Ascending aorta (tissue), 2 donors: ENCODE measurements at regions not wholly inside any gene's neighbourhood (a gene's known extent, or its start where the extent isn't known, plus 50 kb on each side); places are given as distances from the start of the nearest gene placed in this dataset.

Source experiments
- DNase-seq, 2 donors: peaks; one replicate each; pipeline ENCODE4 v3.0.0-alpha.2; 2019; ENCODE audit warnings: low spot score in 2 of 2
- H3K27ac ChIP-seq, 2 donors: fragments of 200-600 bp; sonication (generic); one replicate each; pipeline ENCODE4 v1.5.1; 2016 to 2017; ENCODE audit warnings: mild to moderate bottlenecking in 1 of 2
- H3K27me3 ChIP-seq: fragments of 200-600 bp; sonication (generic); one replicate; pipeline ENCODE4 v1.5.1; 2017
- H3K36me3 ChIP-seq, 2 donors: fragments of 200-600 bp; sonication (generic); one replicate each; pipeline ENCODE4 v1.5.1; 2016
- H3K4me1 ChIP-seq, 2 donors: fragments of 200-600 bp; sonication (generic); one replicate each; pipeline ENCODE4 v1.5.1; 2016 to 2017; ENCODE audit warnings: mild to moderate bottlenecking in 1 of 2
- H3K4me3 ChIP-seq, 2 donors: fragments of 200-600 bp; sonication (generic); one replicate each; pipeline ENCODE4 v1.5.1; 2016 to 2017; ENCODE audit warnings: mild to moderate bottlenecking in 1 of 2
- H3K9me3 ChIP-seq, 2 donors: fragments of 200-600 bp; sonication (generic); one replicate each; pipeline ENCODE4 v1.5.1; 2016
- intact Hi-C: fragments of 100-400 bp; cut with DNase I; formaldehyde crosslinking; loops from one replicate; pipeline ENCODE4 v1.15.1; 2023
- TF ChIP-seq, protein P1 (sequence below), 3 experiments: fragments of 200-600 bp in 2 of 3; fragments of 450-650 bp in 1 of 3; sonication (generic) in 2 of 3; IDR thresholded peaks; one replicate each; pipeline ENCODE4 v1.5.1; 2016 to 2019; ENCODE audit warnings: antibody characterized with exemption in 3 of 3, mild to moderate bottlenecking in 1 of 3, moderate library complexity in 1 of 3

DNA sequence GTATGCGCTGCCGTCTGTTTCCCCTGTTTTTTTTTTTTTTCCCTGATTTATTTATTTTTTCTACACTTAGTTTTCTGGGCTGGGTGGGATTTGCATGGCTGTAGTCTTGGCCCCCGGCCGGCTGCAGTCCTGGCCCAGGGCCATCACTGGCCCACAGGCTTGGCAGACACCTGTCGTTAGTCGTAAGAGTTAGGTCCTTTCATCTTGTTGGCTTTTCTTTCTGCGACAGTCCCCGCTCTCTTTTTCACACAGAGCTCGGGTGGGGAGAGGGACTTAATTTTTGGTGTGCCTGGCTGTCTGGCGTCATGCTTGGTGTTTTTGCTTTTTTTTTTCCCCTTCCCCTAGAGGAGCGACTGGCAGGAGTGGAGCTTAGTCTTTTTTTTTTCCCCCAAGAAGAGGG is 183.4 kb downstream of the KLF13 start:
- no peak for DNase-seq
- Histone ChIP-seq H3K27me3 (no peaks in the 10 kb centered on the region), H3K27ac (no peak overlapping the region), H3K9me3 (no peaks in the 10 kb centered on the region), H3K4me1 (no peaks in the 10 kb centered on the region), H3K36me3 (no peaks in the 10 kb centered on the region), H3K4me3 (no peak overlapping the region)
- TF ChIP-seq, protein P1, sequence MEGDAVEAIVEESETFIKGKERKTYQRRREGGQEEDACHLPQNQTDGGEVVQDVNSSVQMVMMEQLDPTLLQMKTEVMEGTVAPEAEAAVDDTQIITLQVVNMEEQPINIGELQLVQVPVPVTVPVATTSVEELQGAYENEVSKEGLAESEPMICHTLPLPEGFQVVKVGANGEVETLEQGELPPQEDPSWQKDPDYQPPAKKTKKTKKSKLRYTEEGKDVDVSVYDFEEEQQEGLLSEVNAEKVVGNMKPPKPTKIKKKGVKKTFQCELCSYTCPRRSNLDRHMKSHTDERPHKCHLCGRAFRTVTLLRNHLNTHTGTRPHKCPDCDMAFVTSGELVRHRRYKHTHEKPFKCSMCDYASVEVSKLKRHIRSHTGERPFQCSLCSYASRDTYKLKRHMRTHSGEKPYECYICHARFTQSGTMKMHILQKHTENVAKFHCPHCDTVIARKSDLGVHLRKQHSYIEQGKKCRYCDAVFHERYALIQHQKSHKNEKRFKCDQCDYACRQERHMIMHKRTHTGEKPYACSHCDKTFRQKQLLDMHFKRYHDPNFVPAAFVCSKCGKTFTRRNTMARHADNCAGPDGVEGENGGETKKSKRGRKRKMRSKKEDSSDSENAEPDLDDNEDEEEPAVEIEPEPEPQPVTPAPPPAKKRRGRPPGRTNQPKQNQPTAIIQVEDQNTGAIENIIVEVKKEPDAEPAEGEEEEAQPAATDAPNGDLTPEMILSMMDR (IDR thresholded peaks at IDR 0.05) = no peak
- intact Hi-C loops = no loop called here

DNA sequence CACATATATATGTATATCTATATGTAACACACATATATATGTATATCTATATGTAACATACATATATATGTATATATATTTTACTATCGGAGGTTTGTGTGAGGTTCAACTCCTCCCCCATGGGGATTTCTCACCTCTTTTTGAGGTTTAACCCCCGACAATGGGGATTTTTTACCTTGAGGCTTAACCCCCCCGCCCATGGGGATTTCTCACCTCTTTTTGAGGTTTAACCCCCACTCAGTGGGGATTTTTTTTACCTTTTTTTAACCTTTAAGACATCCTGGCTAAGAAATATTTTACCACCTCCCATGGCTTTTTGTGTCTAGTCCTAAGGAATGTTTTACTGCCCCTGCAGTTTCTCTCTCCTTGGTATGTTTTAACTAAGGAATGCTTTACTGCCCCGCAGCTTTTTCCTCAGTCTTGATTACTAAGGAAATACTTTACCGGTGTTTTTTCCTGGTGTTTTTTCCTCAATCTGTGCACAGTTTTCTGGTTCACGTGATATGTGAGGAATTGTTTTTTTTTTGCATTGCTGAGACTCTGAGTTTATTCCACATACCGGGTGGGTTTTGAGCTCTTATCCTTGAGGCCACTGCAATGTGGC is 185.2 kb downstream of the KLF13 start:
- intact Hi-C loops = no loop called here
- TF ChIP-seq, protein P1 (IDR thresholded peaks at IDR 0.05) = no peak
- no peaks in the 10 kb centered on the region for H3K9me3 ChIP-seq
- H3K4me1 ChIP-seq = no peaks in the 10 kb centered on the region
- DNase-seq = no peak
- no peak overlapping the region for H3K4me3 ChIP-seq
- H3K36me3 ChIP-seq = no peaks in the 10 kb centered on the region
- H3K27ac ChIP-seq = no peak overlapping the region
- no peaks in the 10 kb centered on the region for H3K27me3 ChIP-seq

DNA sequence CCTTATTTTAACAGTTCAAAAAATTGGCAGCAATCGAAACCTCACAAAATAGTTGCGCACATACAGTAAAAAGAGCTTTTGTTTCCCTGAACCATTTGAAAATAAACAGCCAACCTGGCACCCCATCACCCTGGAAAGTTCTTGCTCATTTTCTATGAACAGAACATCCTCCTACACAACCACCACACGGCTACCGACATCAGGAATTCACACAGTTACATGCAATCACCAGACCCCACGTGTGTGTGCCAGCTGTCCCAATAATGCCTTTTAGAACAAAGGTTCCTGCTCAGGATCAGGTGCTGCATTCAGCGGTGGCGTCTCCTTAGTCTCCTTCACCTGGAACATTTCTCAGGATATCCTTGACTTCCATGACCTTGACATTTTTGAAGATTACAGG is 186.5 kb downstream of the KLF13 start:
- no peak overlapping the region for H3K27ac ChIP-seq
- no peaks in the 10 kb centered on the region for H3K4me1 ChIP-seq
- DNase-seq = no peak
- no peaks in the 10 kb centered on the region for H3K36me3 ChIP-seq
- TF ChIP-seq, protein P1 (IDR thresholded peaks at IDR 0.05) = no peak
- H3K27me3 ChIP-seq = no peaks in the 10 kb centered on the region
- intact Hi-C loops = no loop called here
- no peaks in the 10 kb centered on the region for H3K9me3 ChIP-seq
- no peak overlapping the region for H3K4me3 ChIP-seq

DNA sequence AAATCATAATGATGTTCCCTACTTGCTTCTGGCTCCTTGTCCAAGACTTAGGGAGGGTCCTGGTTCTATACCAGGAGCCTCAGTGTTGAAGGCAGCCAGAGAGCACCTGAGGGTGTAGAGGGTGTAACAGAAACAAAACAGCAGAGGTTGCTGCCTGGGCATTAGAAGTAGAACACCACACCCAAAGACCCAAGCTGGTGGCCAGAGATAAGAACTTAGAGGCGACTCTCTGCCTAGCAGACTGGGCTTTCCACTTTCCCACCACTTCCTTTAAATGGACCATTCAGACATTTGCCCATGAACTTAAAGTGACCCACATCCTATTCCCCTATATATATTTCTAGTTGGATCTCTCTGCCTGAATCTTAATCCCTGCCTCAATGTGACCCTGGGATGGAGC is 189.8 kb downstream of the KLF13 start:
- Histone ChIP-seq H3K36me3 (no peaks in the 10 kb centered on the region), H3K9me3 (no peaks in the 10 kb centered on the region), H3K27ac (no peak overlapping the region), H3K27me3 (no peaks in the 10 kb centered on the region), H3K4me3 (no peak overlapping the region), H3K4me1 (no peaks in the 10 kb centered on the region)
- TF ChIP-seq, protein P1 (IDR thresholded peaks at IDR 0.05) = no peak
- no peak for DNase-seq
- intact Hi-C loops = no loop called here

DNA sequence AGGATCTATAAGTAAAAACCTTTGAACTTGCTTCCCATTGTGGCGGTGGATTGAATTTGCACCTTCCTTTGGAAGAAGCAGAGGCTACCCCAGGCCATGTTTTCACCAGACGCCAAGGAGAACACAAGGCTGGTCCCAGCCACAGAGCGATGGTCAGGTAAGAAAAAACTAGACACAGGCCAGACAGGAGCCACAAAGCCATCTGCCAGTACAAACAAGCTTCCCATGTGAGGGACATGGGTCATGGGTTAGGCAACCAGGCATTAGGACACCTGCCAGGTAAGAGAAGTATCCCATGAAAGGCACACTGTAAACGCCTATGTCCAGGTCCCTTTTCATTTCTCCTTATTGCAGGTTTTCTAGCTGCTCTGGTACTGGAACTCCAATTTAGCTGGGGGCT is 190.2 kb downstream of the KLF13 start:
- Histone ChIP-seq H3K36me3 (no peaks in the 10 kb centered on the region), H3K4me1 (no peaks in the 10 kb centered on the region), H3K27ac (no peak overlapping the region), H3K4me3 (no peak overlapping the region), H3K9me3 (no peaks in the 10 kb centered on the region), H3K27me3 (no peaks in the 10 kb centered on the region)
- intact Hi-C loops = no loop called here
- TF ChIP-seq, protein P1 (IDR thresholded peaks at IDR 0.05) = no peak
- no peak for DNase-seq

DNA sequence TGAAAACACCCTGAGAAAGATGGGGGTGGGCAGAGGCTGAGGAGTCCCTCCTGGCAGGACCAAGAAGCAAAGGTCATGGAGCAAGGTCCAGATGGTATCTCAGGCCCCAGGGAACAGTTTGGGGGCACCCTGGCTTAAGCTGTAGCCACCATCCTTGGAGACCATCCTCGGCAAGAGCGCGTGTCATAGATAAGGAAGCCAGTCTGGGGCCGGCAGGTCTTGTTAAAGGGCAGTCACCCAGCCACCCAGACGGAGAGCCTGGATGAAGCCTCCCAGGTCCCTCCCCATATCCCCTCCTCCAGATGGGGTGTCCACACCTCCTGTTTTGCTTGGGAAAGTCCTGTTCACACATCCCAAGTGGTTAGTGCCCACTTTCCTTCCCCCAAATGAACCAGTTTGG is 191.1 kb downstream of the KLF13 start:
- Histone ChIP-seq H3K9me3 (no peaks in the 10 kb centered on the region), H3K27ac (no peak overlapping the region), H3K27me3 (no peaks in the 10 kb centered on the region), H3K36me3 (no peaks in the 10 kb centered on the region), H3K4me1 (no peaks in the 10 kb centered on the region), H3K4me3 (no peak overlapping the region)
- intact Hi-C loops = no loop called here
- TF ChIP-seq, protein P1 (IDR thresholded peaks at IDR 0.05) = no peak
- no peak for DNase-seq
